ENCODE measurements at regions not wholly inside any gene's neighbourhood (a gene's known extent, or its start where the extent isn't known, plus 50 kb on each side); places are given as distances from the start of the nearest gene placed in this dataset.
"Not testable (repeated sequence)": the region's sequence is repeated elsewhere in the genome, so short reads cannot be mapped to it uniquely, and the experiment has no call there.

DNA sequence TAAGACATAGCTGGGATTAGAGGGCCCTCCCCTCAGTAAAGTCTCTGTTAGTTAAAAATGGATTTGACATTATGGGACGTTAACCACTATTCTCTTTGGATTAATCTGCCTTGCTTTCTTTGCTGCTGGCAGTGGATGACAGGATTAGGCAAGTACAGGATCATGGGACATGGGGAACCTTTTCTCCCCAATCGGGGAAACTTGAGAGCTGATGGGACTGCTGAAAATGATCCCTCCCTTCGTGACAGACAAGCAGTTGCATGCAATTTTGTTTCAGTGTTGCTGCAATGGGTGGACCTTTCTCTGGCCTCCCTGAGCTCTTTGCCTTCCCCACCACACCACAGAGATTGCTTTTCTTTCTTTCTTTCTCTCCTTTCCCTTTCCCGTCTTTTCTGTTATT is 120.2 kb upstream of the BANK1 start:
- DNase-seq (ENCODE audit: low read depth in 2 of 2), result no peak

DNA sequence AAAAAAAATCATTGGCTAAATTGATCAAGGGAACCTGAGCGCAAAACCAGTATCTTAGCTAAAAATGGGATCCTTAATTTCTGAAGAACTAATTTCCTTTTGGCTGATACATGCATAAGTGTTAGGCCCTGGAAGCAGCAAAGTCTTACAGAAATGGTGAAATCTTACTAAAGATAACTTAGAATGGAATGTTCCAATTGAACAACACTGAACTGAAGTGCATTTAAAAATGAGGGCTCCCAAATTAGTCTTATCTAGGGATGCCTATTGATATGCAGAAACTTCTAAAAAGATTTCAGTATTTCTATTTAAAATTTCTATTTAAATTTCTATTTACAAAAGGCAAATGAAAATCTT is 120.7 kb upstream of the BANK1 start:
- DNase-seq (ENCODE audit: low read depth in 2 of 2), result no peak

DNA sequence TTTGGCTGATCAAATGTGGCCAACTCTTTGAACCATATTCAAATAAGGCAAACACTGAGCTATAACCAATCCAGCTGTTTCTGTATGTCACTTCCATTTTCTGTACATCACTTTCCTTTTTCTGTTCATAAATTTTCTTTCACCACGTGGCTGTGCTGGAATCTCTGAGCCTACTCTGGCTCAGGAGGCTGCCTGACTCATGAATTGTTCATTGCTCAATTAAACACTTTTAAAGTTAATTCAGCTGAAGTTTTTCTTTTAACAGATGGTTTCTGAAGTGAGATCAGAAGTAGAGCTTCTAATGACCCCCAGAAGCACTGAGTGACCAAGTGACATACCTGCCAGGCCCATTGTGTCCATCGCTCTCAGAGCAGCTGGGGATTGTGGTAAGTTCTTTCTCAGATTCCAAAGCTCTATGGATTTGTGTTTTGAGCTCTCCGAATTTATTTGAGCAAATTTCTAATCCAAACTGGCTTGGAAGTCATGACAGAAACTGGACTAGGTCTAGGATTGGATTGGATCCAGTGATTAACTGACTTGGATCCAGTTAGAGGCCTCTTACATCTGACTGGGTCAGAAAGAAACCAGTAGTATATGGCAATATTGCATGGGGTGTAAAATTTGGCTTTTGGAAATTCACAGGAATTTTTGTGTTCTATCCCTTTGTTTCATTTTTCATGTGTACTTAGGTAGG is 121.2 kb upstream of the BANK1 start:
- no peak for DNase-seq (ENCODE audit: low read depth in 2 of 2)

DNA sequence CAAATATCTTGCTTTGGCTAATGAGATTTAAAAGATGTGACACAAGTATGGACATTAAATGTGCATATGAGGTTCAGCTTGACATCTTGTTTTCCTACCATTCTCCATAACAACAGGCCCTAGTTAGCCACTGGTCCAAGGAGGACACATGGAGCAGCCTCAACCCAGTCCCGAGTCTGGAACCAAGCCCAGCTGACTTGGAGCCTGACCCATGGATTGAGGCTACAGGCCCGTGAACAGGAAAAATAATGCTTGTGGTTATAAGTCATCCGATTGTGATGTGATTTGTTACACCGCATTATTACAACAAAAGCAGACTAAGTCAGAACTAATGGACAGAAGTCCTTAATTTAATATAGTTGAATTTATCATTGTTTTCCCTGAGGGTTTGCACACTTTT is 123.2 kb upstream of the BANK1 start:
- DNase-seq (ENCODE audit: low read depth in 2 of 2), result no peak

DNA sequence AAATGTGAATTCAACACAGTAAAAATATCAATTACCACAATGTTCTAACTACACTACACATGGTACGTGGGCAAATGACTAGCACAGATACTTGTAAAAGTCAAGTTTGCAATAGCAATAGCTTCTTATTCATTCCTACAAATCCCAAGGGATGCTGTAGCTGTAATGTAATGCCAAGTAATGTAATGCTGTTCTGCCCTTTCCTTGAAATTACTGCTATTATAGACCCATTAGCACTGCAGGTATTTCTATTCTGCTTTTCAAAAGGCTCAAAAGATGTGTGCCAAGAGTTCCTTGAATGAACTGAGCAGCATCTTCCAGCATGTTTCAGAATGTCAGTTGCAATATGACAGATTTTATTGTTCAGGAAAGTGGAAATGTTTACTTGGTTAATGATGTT is 129.9 kb upstream of the BANK1 start:
- DNase-seq (ENCODE audit: low read depth in 2 of 2), result no peak

DNA sequence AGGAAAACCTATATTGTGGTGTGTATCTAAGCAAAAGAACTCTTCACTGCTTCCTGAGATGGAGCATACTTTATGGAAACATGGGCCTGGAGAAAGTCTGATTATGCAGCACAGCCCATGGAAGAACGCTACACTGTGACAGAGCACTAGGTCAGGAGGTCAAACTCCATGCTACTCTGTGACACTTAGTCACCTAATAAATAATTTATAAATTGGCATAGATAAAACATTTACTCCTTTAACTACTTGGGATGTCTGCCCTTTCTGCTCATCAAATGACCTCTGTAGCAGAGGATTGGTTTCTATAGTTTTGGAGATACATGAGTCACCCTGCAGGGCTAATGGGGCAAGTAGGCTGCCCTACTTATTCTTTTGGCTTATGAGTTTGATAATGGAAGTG is 134.7 kb upstream of the BANK1 start:
- DNase-seq (ENCODE audit: low read depth in 2 of 2), result no peak

DNA sequence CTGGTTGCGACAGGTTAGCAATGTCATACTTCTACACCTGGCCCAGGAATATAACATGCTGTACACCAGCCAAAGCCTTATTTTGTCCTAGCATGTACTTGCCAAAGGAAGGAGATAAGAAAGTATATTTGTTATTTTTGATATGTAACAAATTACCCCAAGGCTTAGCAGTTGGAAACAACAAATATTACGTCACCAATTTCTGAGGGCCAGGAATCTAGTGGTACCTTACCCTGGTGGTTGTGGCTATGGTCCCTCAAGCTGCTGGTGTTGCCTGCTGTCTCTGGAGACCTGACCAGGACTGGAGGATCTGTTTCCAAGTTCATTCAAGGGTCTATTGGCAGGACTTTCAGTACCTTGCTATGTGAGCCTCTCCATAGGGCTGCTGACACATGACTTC is 135.5 kb upstream of the BANK1 start:
- no peak for DNase-seq (ENCODE audit: low read depth in 2 of 2)

DNA sequence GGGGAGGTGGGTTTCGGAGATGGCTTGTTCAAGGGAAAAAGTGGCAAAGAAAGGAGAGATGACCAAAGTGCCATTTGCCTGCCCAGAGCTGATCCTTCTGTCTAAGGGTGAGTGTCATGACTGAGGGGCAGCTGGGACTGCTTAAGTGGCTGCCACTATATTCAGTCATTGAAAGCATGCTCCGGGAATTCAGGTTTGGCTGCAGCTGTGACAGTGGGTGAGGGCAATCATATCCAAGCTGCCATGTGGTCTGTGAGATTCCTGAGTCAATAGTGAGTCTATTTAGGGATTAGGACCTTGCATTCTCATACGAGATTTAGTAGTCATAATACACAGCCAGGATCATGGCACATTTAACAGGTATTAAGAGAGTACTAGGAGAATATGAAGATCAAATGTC is 138.8 kb upstream of the BANK1 start:
- no peak for DNase-seq (ENCODE audit: low read depth in 2 of 2)

DNA sequence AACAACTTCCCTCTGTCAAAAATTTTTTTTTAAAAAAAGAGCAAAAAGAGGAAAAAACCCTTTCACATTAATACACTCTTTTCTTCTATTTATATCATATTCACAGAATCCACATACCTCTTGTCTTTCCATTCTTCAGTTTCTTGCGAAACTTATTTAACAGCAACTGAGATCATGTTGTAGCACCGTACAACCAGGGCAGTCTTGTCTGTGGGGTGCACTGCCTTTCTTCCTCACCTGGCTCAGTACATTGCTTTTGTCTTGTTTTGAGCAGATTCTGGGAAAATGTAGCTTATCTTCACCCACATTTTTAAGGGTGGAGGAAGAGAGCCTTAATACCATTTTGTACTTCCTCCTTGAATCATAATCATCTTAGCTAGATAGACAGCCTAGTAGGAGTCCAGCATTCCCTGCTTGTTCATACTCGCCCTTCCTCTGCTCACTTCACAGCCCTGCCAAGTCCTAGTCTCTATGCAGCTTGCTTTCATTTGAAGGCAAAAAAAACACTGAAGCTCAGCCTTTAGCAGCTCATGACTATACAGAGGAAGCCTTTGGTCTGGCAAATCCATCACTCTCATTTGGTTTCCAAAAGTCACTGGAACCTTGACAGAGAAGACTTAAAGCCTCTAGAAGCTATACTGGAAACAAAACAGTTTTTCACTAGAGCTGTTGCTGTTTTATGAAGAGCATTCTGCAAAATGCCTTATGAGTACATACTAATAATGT is 140.6 kb upstream of the BANK1 start:
- no peak for DNase-seq (ENCODE audit: low read depth in 2 of 2)

DNA sequence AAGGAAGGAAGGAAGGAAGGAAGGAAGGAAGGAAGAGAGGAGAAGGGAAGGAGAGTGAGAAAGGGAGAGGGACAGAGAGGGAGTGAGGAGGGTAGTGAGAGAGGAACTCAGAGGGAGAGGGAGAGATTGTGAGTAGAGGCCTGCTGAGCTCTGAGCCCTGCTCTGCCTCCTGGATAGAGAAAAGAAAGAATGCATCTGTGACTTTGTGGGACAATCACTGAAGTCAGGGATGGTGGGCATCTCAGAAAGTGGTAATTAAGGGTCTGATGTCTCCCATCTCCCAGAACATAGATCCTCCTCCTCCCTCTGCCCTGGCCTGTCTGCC is 142.9 kb upstream of the BANK1 start:
- DNase-seq (ENCODE audit: low read depth in 2 of 2), result no peak

DNA sequence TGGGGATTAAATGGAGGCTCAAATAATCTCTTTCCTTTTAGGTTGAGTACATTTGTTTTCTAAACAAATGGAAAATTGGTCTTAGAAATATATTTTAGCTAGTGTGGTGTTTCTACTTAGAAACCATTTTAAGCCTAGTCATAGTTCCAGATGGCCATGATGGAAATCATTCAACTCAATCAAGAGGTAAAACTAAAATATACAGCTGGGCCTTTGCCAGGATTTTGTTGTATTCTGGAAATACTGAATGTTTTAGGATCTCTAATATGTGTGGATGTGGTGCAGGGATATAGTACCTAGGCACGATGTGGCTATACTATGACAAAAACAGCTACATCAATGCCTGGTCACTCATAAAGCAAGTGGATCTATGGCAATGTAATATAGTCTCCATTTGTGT is 146.0 kb upstream of the BANK1 start:
- no peak for DNase-seq (ENCODE audit: low read depth in 2 of 2)

DNA sequence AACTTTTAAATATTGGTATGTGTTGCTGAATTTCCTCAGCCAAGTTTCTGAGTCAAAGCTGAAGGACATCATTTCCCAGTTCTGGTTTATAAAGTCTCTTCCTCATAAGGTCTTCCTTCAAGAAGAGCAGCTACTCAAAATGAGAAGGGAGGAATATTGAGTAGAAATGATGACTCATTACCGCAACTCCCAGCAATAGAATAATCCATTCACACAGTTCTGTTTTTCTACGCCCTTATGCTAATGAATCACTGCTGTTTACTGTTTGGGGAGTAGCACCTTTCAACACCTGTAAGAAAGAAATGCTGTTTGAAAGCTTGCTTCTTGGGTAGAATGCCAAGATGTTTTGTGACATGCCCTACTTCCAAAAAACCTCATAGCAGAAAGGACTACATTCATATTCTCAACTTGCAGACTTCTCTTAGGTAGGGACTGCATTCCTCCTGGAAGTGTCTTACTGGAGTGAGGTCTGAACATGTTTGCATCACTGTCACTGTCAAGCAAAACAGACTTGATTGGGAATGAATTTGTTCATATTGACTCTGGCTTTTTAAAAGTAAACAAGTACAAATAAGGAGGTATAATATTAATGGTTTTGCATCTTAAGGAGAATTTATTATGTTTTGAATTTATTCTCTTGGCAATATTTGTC is 147.2 kb upstream of the BANK1 start:
- no peak for DNase-seq (ENCODE audit: low read depth in 2 of 2)

DNA sequence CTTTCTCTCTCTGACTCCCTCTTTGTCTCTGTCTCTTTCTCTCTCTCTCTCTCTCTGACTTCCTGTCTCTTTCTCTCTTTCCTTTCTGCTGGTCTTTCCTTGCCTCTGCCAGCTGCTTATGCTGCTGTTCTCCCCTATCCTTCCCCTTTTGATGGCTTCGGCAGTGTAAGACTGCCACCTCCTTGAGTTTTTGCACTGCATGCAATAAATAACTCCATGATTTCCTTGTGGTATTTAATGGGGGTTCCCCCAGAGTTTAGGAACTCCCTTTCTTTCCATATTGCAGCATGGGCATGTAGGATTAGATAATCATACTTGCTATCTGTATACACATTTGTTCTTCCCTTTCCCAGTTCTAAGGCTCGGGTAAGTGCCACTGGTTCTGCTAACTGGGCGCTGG is 157.8 kb upstream of the BANK1 start:
- not testable (repeated sequence) for DNase-seq (ENCODE audit: low read depth in 2 of 2)

DNA sequence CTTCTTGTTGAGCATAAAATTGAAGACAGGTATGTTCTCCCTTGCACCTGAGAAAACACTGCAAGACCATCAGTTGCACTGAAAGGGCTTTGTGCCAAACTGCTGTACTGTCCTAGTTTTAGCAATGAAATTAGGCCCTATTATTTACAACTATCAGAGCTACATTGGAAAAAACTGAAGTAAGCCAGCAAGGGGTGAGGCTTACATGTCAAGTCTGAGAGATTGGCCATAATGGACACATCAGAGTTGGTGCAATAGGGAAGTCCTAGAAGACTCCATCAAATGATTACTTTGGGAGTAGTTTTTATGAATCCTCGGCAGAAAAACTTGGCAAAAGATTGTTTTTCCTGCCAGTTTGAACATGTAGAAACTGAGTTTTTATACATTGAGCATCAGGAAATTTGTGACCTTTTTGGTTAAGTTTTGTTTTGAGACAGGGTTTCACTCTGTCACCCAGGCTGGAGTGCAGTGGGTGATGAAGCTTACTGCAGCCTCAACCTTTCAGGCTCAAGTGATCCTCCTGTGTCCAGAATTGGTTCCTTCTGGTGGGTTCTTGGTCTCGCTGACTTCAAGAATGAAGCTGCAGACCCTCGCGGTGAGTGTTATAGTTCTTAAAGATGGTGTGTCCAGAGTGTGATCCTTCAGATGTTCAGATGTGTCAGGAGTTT is 160.1 kb upstream of the BANK1 start:
- DNase-seq (ENCODE audit: low read depth in 2 of 2), result no peak

DNA sequence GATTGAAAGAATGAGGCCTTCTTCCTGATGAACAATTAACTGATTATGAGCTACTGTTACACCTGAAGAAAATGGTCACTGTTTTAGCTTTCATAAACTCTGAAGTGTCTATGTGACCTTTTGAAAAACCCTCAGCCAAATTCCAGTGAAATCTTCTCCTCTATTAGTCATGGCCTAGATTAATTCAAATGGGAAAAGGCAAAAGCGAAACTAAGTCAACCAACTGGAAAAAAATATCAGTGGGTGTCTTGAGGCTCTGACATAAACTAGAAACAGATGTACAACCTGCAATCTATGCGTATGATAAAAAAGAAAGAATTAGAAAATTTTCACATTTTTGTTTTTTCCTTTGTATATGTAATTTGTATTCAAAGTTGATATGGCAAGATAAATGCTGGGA is 169.4 kb upstream of the BANK1 start:
- no peak for DNase-seq (ENCODE audit: low read depth in 2 of 2)

DNA sequence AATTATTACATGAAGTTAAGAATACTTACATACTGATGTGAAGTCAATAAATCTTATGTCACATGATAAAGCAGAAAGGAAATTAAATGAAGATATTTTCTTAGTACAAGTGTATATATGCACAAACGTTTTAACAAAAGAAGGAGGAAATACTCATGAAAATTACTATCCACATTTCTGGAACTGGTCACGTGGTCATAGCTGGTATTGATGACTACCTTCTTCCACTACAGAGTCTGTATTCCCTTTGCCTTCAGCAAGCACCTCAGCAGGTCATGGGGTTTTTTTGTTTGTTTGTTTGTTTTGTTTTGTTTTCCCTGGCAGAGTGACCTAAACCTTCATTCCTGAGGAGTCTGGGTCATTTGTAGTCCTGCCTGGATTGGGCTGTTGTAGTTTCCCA is 174.9 kb upstream of the BANK1 start:
- DNase-seq (ENCODE audit: low read depth in 2 of 2), result no peak

DNA sequence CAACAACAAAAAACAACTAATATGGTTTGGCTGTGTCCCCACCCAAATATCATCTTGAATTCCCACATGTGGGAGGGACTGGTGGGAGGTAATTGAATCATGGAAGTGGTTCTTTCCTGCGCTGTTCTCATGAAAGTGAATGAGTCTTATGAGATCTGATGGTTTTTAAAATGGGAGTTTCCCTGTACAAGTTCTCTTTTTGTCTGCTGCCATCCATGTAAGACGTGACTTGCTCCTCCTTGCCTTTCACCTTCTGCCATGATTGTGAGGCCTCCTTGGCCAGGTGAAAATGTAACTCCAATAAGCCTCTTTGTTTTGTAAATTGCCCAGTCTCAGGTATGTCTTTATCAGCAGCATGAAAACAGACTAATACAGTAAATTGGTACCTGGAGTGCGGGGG is 183.5 kb upstream of the BANK1 start:
- not testable (repeated sequence) for DNase-seq (ENCODE audit: low read depth in 2 of 2)

DNA sequence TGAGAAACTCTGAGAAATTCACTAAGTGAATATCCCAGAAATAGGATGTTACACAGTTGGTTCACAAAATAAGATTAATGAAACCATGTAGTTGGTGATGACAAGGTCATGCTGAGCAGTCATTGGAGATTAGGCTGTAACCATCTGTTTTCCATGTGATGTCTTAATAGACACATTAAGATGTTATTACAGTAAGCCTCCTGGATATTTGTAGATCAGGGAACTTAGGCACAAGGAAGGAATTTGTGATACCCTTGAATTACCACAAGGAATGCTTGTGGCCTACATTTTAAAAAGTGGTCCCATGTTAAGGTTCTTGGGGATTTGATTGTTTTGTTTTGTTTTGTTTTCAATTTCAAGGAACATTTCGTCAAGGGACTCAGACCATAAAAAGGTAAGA is 185.6 kb upstream of the BANK1 start:
- DNase-seq (ENCODE audit: low read depth in 2 of 2), result no peak

DNA sequence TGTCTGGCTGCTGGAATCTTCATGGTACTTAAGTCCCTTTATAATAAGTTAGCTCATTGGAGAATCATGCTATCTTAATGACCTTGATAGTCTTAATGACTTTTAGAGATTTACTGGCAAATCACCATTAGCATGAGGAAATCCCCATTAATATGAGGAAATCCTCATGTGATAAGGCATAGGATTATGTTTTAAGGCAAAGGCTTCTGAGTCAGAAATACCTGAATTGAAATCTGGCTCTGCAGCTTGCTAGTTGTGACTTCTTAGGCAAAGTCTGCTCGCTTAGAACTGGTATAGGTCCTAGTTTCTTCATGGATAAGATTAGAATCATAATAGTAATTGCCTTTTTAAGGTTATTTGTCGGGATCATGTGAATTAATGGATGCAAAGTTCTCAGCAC is 190.2 kb upstream of the BANK1 start:
- no peak for DNase-seq (ENCODE audit: low read depth in 2 of 2)

DNA sequence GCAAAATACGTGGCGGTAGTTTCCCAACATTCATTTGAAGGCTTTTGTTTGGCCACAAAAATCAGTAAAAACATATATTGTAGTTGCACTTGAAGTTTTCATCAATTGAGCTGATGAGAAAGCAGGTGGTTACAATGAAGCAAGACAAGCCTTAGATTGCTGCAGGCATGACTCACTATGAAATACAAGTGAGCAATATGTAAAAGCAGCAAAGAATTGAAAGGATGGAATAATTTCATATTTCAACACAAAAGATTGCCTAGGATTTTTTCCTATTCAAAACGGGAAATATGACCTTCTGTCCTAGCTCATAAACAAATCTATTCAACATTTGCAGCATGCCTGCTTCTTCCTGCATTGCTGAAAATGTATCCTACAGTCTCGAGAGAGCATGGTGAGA is 190.9 kb upstream of the BANK1 start:
- no peak for DNase-seq (ENCODE audit: low read depth in 2 of 2)

DNA sequence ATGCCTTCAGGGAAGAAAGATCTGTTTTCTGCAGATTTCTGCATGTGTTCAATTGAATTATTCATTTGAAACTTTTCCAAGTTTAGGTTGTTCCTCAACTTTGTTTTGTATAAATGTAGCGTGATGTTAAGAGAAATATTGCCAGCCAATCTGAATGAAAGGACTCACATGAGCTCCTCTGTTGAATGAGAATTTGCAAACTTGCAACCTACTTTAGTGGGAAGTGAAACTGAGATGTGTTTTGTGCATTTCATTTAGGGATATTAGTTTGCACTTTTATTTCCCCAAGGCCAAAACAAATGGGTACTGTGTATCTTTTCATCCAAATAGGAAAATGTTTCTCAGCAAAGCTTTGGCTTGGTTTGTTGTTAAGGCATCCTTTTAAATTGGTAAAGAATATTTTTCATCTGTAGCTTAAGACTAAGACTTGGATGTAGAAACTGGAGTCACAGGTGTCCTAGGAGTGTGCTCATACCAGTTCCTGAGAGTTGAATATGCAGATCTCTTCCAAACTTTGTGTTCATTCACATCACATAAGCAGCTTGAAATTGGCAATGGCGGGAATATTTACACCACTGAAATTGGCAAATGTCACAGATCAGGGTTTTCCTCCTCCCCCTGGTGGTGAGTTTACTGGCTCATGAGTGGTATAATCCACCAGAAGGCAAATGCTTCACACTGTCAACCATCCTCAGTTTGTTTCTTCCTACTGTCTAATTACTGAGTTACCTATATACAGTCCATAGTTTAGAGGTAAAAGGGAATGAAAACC is 193.6 kb upstream of the BANK1 start:
- DNase-seq (ENCODE audit: low read depth in 2 of 2), result no peak

DNA sequence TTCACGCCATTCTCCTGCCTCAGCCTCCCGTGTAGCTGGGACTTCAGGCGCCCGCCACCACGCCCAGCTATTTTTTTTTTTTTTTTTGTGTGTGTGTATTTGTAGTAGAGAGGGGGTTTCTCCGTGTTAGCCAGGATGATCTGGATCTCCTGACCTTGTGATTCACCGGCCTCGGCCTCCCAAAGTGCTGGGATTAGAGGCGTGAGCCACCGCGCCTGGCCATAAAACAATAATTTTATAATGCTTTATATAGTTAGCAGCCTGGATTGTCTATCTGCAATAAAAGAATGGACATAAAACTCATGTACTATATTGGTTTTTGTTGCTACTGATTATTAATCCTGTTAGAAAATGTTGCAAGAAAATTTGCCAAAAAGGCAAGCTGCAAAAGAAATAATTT is 195.9 kb upstream of the BANK1 start:
- DNase-seq (ENCODE audit: low read depth in 2 of 2), result no peak

All from stimulated activated CD8-positive, alpha-beta memory T cell treated with anti-CD3 and anti-CD28 coated beads, Interleukin-2, amount 100 ng/mL, for 48 hours (primary cell).